ENCODE measurements at regions not wholly inside any gene's neighbourhood (a gene's known extent, or its start where the extent isn't known, plus 50 kb on each side); places are given as distances from the start of the nearest gene placed in this dataset.

GRCh38 chr2:139585101-139585500 lies 804.9 kb upstream of the NXPH2 start:
- Histone ChIP-seq H3K36me3 (ENCODE audit: control insufficient read depth, insufficient read depth, low read length) (no peaks in the 10 kb centered on the region), H3K4me3 (ENCODE audit: low read depth, low read length) (no peak overlapping the region), H3K27me3 (ENCODE audit: control insufficient read depth, insufficient read depth, low read length) (no peaks in the 10 kb centered on the region)
- no peak for DNase-seq (ENCODE audit: low read depth)
- ChIA-PET POLR2A (no interaction called here), CTCF (no interaction called here)
- no peak for TF ChIP-seq CTCF (IDR thresholded peaks at IDR 0.05; ENCODE audit: insufficient read depth, low read depth, low read length)

GRCh38 chr2:139574371-139574770 lies 794.2 kb upstream of the NXPH2 start:
- Histone ChIP-seq H3K4me3 (ENCODE audit: low read depth, low read length) (no peak overlapping the region), H3K36me3 (ENCODE audit: control insufficient read depth, insufficient read depth, low read length) (no peaks in the 10 kb centered on the region), H3K27me3 (ENCODE audit: control insufficient read depth, insufficient read depth, low read length) (no peaks in the 10 kb centered on the region)
- ChIA-PET CTCF (no interaction called here), POLR2A (no interaction called here)
- no peak for TF ChIP-seq CTCF (IDR thresholded peaks at IDR 0.05; ENCODE audit: insufficient read depth, low read depth, low read length)
- DNase-seq (ENCODE audit: low read depth): no peak

- Histone ChIP-seq H3K4me3 (ENCODE audit: low read depth, low read length) (no peak overlapping the region), H3K27me3 (ENCODE audit: control insufficient read depth, insufficient read depth, low read length) (no peaks in the 10 kb centered on the region), H3K36me3 (ENCODE audit: control insufficient read depth, insufficient read depth, low read length) (no peaks in the 10 kb centered on the region)
- TF ChIP-seq CTCF (IDR thresholded peaks at IDR 0.05; ENCODE audit: insufficient read depth, low read depth, low read length): no peak
- DNase-seq (ENCODE audit: low read depth): no peak
- ChIA-PET CTCF (no interaction called here), POLR2A (no interaction called here)
Measured at GRCh38 chr2:139556789-139557188, 776.6 kb upstream of the NXPH2 start.

GRCh38 chr2:139550873-139551272 lies 770.7 kb upstream of the NXPH2 start:
- ChIA-PET CTCF (no interaction called here), POLR2A (no interaction called here)

GRCh38 chr2:139550341-139550740 lies 770.2 kb upstream of the NXPH2 start:
- Histone ChIP-seq H3K4me3 (ENCODE audit: low read depth, low read length) (no peak overlapping the region), H3K36me3 (ENCODE audit: control insufficient read depth, insufficient read depth, low read length) (no peaks in the 10 kb centered on the region), H3K27me3 (ENCODE audit: control insufficient read depth, insufficient read depth, low read length) (no peaks in the 10 kb centered on the region)
- CTCF ChIA-PET: no interaction called here
- DNase-seq (ENCODE audit: low read depth): no peak
- TF ChIP-seq CTCF (IDR thresholded peaks at IDR 0.05; ENCODE audit: insufficient read depth, low read depth, low read length): no peak
- POLR2A ChIA-PET: no interaction called here

More at GRCh38 chr2:139550873-139551272, 770.7 kb upstream of the NXPH2 start:
- Histone ChIP-seq H3K4me3 (ENCODE audit: low read depth, low read length) (no peak overlapping the region), H3K27me3 (ENCODE audit: control insufficient read depth, insufficient read depth, low read length) (no peaks in the 10 kb centered on the region), H3K36me3 (ENCODE audit: control insufficient read depth, insufficient read depth, low read length) (no peaks in the 10 kb centered on the region)
- DNase-seq (ENCODE audit: low read depth): no peak
- no peak for TF ChIP-seq CTCF (IDR thresholded peaks at IDR 0.05; ENCODE audit: insufficient read depth, low read depth, low read length)

Measured in BJ (cell line).